Activated CD4-positive, alpha-beta T cell treated with anti-CD3 and anti-CD28 coated beads, Interleukin-2, amount 10 ng/mL, durations not matched to agents 24 days and 14 days (primary cell): ENCODE measurements at regions not wholly inside any gene's neighbourhood (a gene's known extent, or its start where the extent isn't known, plus 50 kb on each side); places are given as distances from the start of the nearest gene placed in this dataset.

Experiments
- DNase-seq: peaks from one replicate; pipeline ENCODE4 v3.0.0; 2022
- H3K27ac Mint-ChIP-seq: one replicate; pipeline ENCODE4 v1.8.0; 2022; ENCODE audit warnings: mild to moderate bottlenecking, mixed read lengths
- H3K27me3 Mint-ChIP-seq: one replicate; pipeline ENCODE4 v1.8.0; 2022; ENCODE audit warnings: mixed read lengths
- H3K36me3 Mint-ChIP-seq: one replicate; pipeline ENCODE4 v1.8.0; 2022; ENCODE audit warnings: low read depth, mild to moderate bottlenecking, mixed read lengths
- H3K4me1 Mint-ChIP-seq: one replicate; pipeline ENCODE4 v1.8.0; 2021; ENCODE audit warnings: mixed read lengths
- H3K4me3 Mint-ChIP-seq: one replicate; pipeline ENCODE4 v1.8.0; 2022; ENCODE audit warnings: mild to moderate bottlenecking, moderate library complexity, mixed read lengths
- H3K9me3 Mint-ChIP-seq: one replicate; pipeline ENCODE4 v1.8.0; 2021; ENCODE audit warnings: mixed read lengths
- intact Hi-C: fragments of 100-400 bp; cut with micrococcal nuclease; formaldehyde crosslinking; loops from one replicate; pipeline ENCODE4 v1.15.1; 2023

DNA sequence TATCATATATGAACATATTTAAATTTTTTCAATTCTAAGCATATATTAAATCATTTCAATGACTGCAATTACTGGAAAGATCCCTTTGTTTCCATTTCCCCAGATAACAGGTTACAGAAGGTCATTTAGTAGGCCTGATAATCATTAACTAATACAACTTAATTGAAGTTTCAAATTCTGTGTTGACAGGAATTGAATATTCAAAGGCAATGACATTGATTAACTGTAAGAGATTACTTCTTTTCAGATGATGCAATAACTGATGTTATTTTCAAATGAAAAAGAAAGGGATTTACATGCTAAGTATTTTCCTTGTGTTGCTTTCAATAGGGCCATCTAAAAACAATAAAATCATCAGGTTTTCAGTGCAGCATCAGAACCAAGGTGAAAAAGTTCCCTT, 81.1 kb upstream of the ENPEP start:
- no peak for DNase-seq
- Mint-ChIP-seq H3K4me1 (no peaks in the 10 kb centered on the region), H3K9me3 (no peaks in the 10 kb centered on the region), H3K27ac (no peak overlapping the region), H3K4me3 (no peak overlapping the region), H3K36me3 (no peaks in the 10 kb centered on the region), H3K27me3 (peaks cover 7% of the 10 kb centered on the region)
- intact Hi-C loops: no loop called here

DNA sequence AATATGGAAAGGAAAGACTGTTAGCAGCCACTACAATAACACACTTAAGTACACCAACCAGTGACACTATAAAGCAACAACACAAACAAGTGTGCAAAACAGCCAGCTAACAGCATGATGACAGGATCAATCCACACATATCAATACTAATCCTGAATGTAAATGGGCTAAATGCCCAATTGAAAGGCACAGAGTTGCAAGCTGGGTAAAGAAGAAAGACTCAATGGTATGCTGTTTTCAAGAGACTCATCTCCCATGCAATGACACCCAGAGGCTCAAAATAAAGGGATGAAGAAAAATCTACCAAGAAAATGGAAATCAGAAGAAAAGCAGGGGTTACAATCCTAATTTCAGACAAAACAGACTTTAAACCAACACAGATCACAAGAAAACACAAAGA, 94.2 kb upstream of the ENPEP start:
- Mint-ChIP-seq H3K4me3 (no peak overlapping the region), H3K27ac (no peak overlapping the region), H3K4me1 (no peaks in the 10 kb centered on the region), H3K27me3 (no peaks in the 10 kb centered on the region), H3K36me3 (no peaks in the 10 kb centered on the region), H3K9me3 (peaks cover 24% of the 10 kb centered on the region)
- no peak for DNase-seq
- intact Hi-C loops: no loop called here

DNA sequence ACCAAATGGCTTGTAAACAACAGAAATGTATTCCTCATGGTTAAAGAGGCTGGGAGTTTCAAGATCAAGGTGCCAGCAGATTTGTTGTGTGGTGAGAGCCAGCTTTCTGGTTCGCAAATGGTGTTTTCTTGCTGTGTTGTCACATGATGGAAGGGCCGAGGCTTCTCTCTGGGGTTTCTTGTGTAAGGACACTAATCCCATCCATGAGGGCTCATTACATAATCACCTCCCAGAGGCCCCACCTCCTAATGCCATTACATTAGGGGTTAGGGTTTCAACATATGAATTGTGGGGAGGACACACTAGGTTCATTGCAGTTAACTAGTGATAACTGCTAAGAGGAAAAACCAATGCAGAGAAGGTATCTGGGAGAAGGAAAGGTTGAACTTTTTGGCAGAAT, 103.5 kb upstream of the ENPEP start:
- Mint-ChIP-seq H3K4me3 (no peak overlapping the region), H3K27me3 (peaks cover 4% of the 10 kb centered on the region), H3K36me3 (no peaks in the 10 kb centered on the region), H3K4me1 (no peaks in the 10 kb centered on the region), H3K9me3 (no peaks in the 10 kb centered on the region), H3K27ac (no peak overlapping the region)
- DNase-seq: no peak
- intact Hi-C loops: no loop called here

DNA sequence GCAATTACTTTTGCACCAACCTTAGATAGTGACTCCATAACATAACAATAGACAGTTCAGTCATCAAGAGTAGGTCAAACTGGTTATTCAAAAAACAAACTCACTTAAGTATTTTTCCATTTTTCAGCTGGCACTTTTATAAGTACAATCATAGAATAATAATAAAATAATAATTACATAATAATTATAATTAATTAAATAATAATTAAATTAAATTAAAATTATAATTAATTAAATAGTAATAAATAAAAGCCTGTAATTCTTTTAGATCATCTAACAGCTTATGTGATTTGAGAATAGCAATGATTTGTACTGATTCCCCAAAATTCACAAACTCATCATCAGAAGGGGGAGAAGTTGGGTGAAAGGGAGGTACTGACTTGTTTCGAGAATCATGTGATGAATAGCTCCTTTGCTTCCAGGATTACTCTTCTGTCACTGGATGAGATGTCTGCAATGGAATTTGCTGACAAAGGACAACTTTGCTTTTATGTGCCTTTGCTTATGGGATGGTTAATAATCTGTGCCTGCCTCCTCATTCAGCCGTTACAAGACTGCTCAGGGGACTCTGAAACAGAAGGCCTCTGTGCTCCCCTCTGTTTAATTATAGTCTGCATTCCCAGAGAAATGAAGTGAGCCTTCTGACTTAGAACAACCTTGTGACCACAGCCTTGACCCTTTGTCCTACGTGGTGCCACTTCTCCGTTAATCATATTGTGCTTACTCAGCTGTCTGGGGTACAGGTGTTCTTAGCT, 104.8 kb upstream of the ENPEP start:
- H3K27ac Mint-ChIP-seq: no peak overlapping the region
- no peak overlapping the region for H3K4me3 Mint-ChIP-seq
- H3K27me3 Mint-ChIP-seq: peaks cover 8% of the 10 kb centered on the region
- intact Hi-C loops: no loop called here
- no peaks in the 10 kb centered on the region for H3K4me1 Mint-ChIP-seq
- H3K9me3 Mint-ChIP-seq: no peaks in the 10 kb centered on the region
- DNase-seq: no peak
- no peaks in the 10 kb centered on the region for H3K36me3 Mint-ChIP-seq

DNA sequence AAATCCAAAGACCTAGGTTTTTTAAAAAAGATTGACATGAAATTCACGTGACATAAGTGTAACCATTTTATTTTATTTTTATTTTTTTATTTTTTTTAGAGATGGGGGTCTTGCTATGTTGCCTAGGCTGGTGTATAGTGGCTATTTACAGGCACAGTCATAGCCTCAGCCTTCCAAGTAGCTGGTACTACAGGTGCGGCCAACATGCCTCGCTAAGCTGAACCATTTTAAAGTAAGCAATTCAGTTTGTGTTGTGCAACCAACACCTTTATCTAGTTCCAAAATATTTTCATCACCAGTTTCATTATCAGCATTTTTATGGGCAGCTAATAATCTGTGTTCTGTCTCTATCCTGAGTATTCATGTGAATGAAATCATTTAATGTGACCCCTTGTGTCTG, 107.5 kb upstream of the ENPEP start:
- Mint-ChIP-seq H3K4me1 (no peaks in the 10 kb centered on the region), H3K27ac (no peak overlapping the region), H3K4me3 (no peak overlapping the region), H3K27me3 (peaks cover 12% of the 10 kb centered on the region), H3K36me3 (no peaks in the 10 kb centered on the region), H3K9me3 (no peaks in the 10 kb centered on the region)
- intact Hi-C loops: no loop called here
- no peak for DNase-seq

DNA sequence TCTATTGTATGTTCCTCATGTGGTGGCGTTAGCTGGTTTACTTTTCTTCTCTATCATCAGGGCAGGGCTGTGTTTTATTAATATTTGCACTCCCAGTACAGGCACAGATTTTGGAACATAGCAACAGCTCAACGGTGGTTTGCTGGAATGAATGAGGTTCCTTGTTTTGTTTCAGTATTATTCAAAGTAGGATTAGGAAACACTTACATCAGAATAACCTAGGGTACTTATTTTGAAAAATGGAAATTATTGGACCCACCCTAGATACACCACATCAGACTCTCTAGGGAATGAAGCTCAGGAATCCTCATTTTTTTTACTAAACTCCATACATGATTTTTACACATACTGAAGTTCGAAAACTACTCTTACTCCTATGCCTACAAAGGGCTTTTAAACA, 108.8 kb upstream of the ENPEP start:
- Mint-ChIP-seq H3K27me3 (peaks cover 12% of the 10 kb centered on the region), H3K9me3 (no peaks in the 10 kb centered on the region), H3K36me3 (no peaks in the 10 kb centered on the region), H3K27ac (no peak overlapping the region), H3K4me1 (no peaks in the 10 kb centered on the region), H3K4me3 (no peak overlapping the region)
- DNase-seq: no peak
- intact Hi-C loops: no loop called here

DNA sequence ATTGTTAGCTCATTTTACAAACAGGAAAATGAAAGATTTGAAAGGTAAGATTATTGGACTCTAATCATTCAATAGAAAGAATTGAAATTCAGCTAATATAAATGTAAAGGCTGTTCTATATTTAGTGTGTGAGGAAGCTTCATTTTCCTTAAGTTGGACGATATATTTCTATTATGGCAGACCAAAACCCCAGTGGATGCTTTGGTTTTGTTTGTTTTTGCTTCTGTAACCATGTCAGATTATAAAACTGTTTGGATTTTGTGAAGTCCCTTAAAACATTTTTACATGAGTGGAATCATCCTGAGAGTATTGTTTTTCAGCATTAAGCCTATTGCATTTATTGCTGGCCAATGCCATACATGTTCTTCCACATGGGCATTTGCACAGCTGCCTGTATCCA, 110.2 kb upstream of the ENPEP start:
- Mint-ChIP-seq H3K9me3 (no peaks in the 10 kb centered on the region), H3K4me3 (no peak overlapping the region), H3K27me3 (peaks cover 15% of the 10 kb centered on the region), H3K4me1 (no peaks in the 10 kb centered on the region), H3K27ac (no peak overlapping the region), H3K36me3 (no peaks in the 10 kb centered on the region)
- intact Hi-C loops: no loop called here
- no peak for DNase-seq

DNA sequence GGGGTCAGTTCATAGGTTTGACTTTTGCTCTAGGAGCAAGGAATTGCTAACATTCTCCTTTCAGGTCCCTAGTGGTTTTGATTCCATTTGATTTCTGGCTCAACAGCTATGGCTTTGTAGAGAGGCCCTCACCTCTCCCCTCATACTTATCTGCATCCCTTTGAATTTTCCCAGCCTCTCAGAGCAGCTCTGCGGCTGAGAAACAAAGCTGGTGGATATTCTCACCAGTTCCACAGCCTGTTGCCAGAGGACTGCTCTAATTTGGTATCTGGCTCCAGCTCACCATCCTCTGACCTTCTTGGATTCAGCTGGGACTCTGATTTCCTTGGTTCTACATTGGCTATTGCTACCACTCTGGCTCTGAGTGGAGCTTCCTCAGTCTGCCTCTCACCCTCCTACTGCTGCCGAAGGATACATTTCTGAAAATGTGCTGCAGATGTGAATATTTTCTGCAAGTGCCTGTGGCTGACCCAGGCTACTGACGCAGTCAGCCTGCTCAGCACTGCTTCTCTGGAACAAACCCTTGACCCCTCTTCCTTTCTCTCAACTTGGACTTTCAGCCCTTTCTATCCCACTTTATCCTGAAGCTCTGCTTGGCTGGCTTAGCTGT, 110.9 kb upstream of the ENPEP start:
- Mint-ChIP-seq H3K9me3 (no peaks in the 10 kb centered on the region), H3K36me3 (no peaks in the 10 kb centered on the region), H3K27ac (no peak overlapping the region), H3K27me3 (peaks cover 15% of the 10 kb centered on the region), H3K4me1 (no peaks in the 10 kb centered on the region), H3K4me3 (no peak overlapping the region)
- no peak for DNase-seq
- intact Hi-C loops: no loop called here

DNA sequence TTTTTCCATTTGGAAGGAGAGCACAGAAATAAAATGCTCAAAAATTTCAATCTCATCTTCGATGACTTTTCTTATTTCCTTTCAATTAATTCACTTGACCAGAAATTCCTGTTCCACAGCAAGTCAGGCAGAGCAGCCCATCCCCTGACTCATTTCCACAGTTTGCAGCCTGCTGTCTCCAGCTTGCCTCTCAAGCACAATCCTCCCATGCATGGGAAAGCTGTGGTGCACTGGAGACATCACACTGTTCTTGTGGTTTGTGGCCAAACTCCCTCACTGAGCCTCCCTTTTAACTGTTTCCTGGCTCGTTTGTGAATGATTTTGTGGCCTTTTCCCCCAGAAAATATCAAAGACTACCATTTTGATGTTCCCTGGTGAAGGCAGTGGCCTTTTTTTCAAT, 114.0 kb upstream of the ENPEP start:
- intact Hi-C loops: no loop called here
- Mint-ChIP-seq H3K27me3 (peaks cover 15% of the 10 kb centered on the region), H3K27ac (no peak overlapping the region), H3K9me3 (no peaks in the 10 kb centered on the region), H3K36me3 (no peaks in the 10 kb centered on the region), H3K4me3 (no peak overlapping the region), H3K4me1 (no peaks in the 10 kb centered on the region)
- peak; percentile 56 for DNase-seq

DNA sequence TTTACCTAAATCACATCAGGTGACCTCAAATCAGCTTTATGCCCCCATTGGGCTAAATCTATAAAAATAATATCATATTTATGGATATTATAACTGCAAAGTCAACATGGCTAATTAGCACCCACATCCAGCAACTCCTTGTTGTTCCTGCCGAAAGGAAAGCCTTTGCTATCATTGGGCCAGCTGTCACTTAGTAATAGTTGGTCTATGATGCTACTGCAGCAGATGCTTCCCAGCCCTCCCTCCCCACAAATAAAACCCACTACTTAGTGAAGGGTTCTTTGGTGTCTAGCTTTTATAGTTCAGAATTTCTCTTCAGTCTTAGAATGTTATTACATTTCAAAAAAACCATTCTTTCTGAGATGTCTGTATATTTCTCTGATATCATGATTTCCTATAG, 116.9 kb upstream of the ENPEP start:
- intact Hi-C loops: no loop called here
- peaks cover 5% of the 10 kb centered on the region for H3K27me3 Mint-ChIP-seq
- DNase-seq: no peak
- no peaks in the 10 kb centered on the region for H3K36me3 Mint-ChIP-seq
- no peaks in the 10 kb centered on the region for H3K4me1 Mint-ChIP-seq
- H3K9me3 Mint-ChIP-seq: no peaks in the 10 kb centered on the region
- H3K4me3 Mint-ChIP-seq: no peak overlapping the region
- H3K27ac Mint-ChIP-seq: no peak overlapping the region

DNA sequence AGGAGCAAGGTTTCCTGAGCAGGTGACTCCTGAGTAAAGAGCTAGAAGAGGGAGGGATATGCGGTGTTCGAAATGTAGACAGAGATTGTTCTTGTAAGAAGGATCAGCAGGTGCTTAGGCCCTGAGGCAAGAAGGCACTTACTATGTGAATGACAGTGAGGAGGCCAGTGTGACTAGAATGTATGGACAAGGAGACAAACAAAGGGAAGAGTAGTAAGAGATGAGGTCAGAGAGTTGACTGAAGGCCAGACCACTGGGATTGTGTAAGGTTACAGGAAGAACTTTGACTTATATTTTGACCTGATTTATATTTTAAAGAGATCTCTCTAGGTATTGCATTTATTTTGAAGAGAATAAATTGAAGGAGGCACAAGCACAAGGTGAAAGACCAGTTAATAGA, 118.4 kb upstream of the ENPEP start:
- intact Hi-C loops: no loop called here
- H3K27ac Mint-ChIP-seq: no peak overlapping the region
- H3K4me3 Mint-ChIP-seq: no peak overlapping the region
- no peaks in the 10 kb centered on the region for H3K9me3 Mint-ChIP-seq
- no peak for DNase-seq
- peaks cover 10% of the 10 kb centered on the region for H3K27me3 Mint-ChIP-seq
- no peaks in the 10 kb centered on the region for H3K36me3 Mint-ChIP-seq
- H3K4me1 Mint-ChIP-seq: no peaks in the 10 kb centered on the region

DNA sequence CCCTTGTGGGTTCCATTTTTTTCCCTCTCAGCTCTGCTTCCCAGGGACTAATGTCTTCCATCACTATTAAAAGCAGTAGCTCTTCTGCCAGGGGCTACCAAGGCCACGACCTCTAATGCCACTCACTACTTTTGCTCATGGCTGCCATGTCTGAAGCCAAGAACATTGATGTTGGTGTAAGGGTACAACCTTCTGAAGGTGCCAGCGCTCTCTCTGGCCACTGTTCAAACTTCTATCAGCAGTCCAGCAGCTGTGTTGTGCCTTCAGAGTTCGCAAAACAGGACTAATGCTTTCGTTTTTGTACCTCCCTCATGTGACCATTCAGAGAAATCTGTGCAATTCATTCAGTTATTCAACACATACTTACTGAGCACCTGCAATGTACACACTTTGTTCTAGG, 121.5 kb upstream of the ENPEP start:
- DNase-seq: no peak
- Mint-ChIP-seq H3K9me3 (no peaks in the 10 kb centered on the region), H3K27ac (no peak overlapping the region), H3K4me1 (no peaks in the 10 kb centered on the region), H3K4me3 (no peak overlapping the region), H3K27me3 (peaks cover 13% of the 10 kb centered on the region), H3K36me3 (no peaks in the 10 kb centered on the region)
- intact Hi-C loops: no loop called here

DNA sequence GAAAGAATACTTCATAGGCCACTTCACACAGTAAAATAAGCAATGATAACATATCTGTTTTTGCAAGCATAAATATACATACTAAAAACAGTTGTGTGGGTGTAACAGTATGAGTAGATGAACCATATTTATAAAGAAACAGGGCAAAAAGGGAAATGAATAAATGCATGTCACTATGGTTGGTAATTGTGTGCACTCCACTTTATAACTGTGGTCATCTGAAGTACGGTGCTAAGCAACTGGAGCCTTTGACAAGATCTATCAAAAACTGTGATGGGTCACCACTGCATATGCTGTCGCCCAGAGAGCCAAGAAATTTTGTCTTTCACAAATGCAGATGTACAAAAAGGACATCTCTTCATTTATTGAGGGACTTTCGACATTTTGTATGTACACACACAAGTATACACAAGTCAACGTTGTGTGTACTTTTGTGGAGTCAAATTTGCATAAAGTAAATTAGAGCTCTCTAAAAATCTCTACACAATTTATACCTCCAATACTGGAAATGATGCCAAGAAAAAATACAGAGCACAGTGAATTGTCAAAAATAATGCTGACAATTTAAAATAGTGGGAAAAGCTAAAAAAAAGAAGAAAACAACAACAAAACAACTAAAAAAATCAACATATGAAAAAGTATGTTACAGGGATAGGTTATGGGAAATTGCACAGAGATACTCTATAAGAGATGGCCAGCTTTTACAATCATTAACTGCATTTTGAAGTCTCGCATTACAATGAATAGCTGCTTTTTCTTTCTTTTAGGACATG, 123.1 kb upstream of the ENPEP start:
- no peak for DNase-seq
- H3K4me1 Mint-ChIP-seq: no peaks in the 10 kb centered on the region
- H3K27me3 Mint-ChIP-seq: peaks cover 13% of the 10 kb centered on the region
- no peaks in the 10 kb centered on the region for H3K9me3 Mint-ChIP-seq
- no peaks in the 10 kb centered on the region for H3K36me3 Mint-ChIP-seq
- intact Hi-C loops: no loop called here
- no peak overlapping the region for H3K27ac Mint-ChIP-seq
- H3K4me3 Mint-ChIP-seq: no peak overlapping the region

DNA sequence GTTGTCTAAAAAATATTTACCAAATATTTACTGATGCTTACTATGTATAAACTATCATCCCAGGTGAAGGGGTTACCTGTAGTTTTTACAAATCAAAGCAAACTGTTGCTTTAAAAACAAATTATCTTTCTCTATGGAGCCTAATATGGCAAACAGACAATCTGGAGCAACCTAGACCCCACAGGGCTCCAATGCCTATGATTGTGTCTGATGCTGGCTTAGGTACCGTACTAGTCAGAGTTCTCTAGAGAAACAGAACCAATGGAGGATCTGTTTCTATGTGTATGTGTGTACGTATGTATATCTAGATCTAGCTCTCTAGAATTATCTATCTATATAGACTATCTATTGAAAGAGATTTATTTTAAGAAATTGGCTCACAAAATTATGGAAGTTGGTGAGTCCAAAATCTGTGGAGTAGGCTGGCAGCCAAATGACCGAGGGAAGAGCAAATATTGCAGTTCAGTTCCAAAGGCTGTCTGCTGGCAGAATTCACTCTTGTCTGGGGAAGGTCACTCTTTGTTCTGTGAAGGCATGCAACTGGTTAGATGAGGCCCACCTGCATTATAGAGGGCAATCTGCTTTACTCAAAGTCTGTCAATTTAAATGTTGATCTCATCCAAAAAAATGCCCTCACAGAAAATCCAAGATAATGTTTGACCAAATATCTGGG, 127.1 kb upstream of the ENPEP start:
- no peaks in the 10 kb centered on the region for H3K4me1 Mint-ChIP-seq
- H3K36me3 Mint-ChIP-seq: no peaks in the 10 kb centered on the region
- H3K27me3 Mint-ChIP-seq: peaks cover 27% of the 10 kb centered on the region
- no peak overlapping the region for H3K4me3 Mint-ChIP-seq
- H3K9me3 Mint-ChIP-seq: no peaks in the 10 kb centered on the region
- DNase-seq: no peak
- no peak overlapping the region for H3K27ac Mint-ChIP-seq
- intact Hi-C loops: no loop called here
